ENCODE measurements at regions not wholly inside any gene's neighbourhood (a gene's known extent, or its start where the extent isn't known, plus 50 kb on each side); places are given as distances from the start of the nearest gene placed in this dataset.

GRCh38 chr11:92423115-92424034 is 198.8 kb downstream of the FAT3 start:
- ATAC-seq (no peak), DNase-seq (no peak)
- Histone ChIP-seq H3K4me3 (no peak overlapping the region), H3K4me1 (no peaks in the 10 kb centered on the region), H3K36me3 (no peaks in the 10 kb centered on the region), H3K9me3 (no peaks in the 10 kb centered on the region), H3K27ac (no peak overlapping the region), H3K27me3 (no peaks in the 10 kb centered on the region)
- TF ChIP-seq CTCF (IDR thresholded peaks at IDR 0.05) (no peak), POLR2A (IDR thresholded peaks at IDR 0.05) (no peak)
- WGBS (ENCODE audit: insufficient coverage, low coverage, low lambda C conversion rate, missing lambda C conversion rate), result 80% methylated on average over 6 of the region's 6 CpGs
- intact Hi-C loops (cut with DNase I), result no loop called here

- Histone ChIP-seq H3K9me3 (no peaks in the 10 kb centered on the region), H3K36me3 (no peaks in the 10 kb centered on the region), H3K4me1 (no peaks in the 10 kb centered on the region), H3K27ac (no peak overlapping the region), H3K27me3 (no peaks in the 10 kb centered on the region), H3K4me3 (no peak overlapping the region)
- ATAC-seq, result no peak
- TF ChIP-seq POLR2A (IDR thresholded peaks at IDR 0.05) (no peak), CTCF (IDR thresholded peaks at IDR 0.05) (no peak)
- intact Hi-C loops (cut with DNase I), result no loop called here
- DNase-seq, result no peak
These were observed 199.7 kb downstream of the FAT3 start for GRCh38 chr11:92424281-92424680.

- intact Hi-C loops (cut with DNase I), result no loop called here
- no peaks in the 10 kb centered on the region for H3K36me3 ChIP-seq
- no peak for TF ChIP-seq POLR2A (IDR thresholded peaks at IDR 0.05)
- TF ChIP-seq CTCF (IDR thresholded peaks at IDR 0.05), result no peak
- H3K4me3 ChIP-seq, result no peak overlapping the region
- H3K9me3 ChIP-seq, result no peaks in the 10 kb centered on the region
- no peaks in the 10 kb centered on the region for H3K27me3 ChIP-seq
- no peak for ATAC-seq
- DNase-seq, result no peak
- no peak overlapping the region for H3K27ac ChIP-seq
- 64% methylated on average over 6 of the region's 6 CpGs for WGBS (ENCODE audit: insufficient coverage, low coverage, low lambda C conversion rate, missing lambda C conversion rate)
- H3K4me1 ChIP-seq, result no peaks in the 10 kb centered on the region
These were observed 200.5 kb downstream of the FAT3 start for GRCh38 chr11:92425127-92425526.

- H3K27me3 ChIP-seq, result no peaks in the 10 kb centered on the region
- ATAC-seq (no peak), DNase-seq (no peak)
- H3K9me3 ChIP-seq, result no peaks in the 10 kb centered on the region
- H3K27ac ChIP-seq, result no peak overlapping the region
- no peaks in the 10 kb centered on the region for H3K36me3 ChIP-seq
- TF ChIP-seq POLR2A (IDR thresholded peaks at IDR 0.05), result no peak
- TF ChIP-seq CTCF (IDR thresholded peaks at IDR 0.05), result no peak
- no CpG with 5 or more reads among the region's 4 CpGs for WGBS (ENCODE audit: insufficient coverage, low coverage, low lambda C conversion rate, missing lambda C conversion rate)
- intact Hi-C loops (cut with DNase I), result no loop called here
- H3K4me1 ChIP-seq, result no peaks in the 10 kb centered on the region
- no peak overlapping the region for H3K4me3 ChIP-seq
These were observed 207.9 kb downstream of the FAT3 start for GRCh38 chr11:92432515-92432914.
